ENCODE measurements at regions not wholly inside any gene's neighbourhood (a gene's known extent, or its start where the extent isn't known, plus 50 kb on each side); places are given as distances from the start of the nearest gene placed in this dataset.

DNA sequence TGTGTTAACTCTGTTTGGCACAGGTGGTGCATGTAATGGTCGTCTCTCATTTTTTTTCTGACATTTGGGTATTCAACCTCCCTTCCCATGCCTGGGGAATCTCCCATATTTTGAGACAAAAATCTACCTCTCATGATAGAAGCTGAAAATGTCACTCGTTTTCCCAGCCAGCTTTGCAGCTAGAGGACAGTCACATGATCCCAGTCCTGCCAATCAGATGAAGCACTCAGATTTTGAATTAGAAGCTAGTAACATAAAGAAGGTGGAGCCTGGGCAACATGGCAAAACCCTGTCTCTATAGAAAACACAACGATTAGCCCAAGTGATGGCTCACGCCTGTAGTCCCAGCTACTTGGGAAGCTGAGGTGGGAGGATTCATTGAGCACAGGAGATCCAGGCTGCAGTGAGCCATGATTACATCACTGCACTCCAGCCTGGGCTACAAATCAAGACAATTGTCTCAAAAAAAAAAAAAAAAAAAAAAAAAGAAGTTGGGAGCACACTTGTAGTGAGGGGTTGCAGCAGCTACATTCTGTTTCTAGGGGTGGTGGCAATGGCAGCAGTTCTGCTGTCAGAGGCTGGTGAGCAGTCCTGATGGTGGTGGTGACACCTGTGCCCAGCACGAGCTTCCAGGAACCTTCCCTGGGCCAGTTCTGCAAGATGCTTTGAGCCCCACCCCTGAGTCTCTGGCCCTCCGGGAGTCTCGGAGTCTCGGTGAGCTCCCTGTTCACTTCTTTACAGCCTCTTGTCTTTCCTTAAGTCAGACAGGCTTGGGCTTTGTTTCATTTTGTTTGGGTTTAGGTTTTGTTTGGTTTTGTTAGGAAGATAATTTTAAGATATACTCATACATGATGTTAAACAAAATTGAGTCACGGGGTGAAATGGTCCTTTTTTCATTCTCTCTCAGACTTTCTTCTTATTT, 94.1 kb upstream of the KCNG1 start:
- POLR2A ChIA-PET, result no interaction called here
- Mint-ChIP-seq H3K4me1 (ENCODE audit: low read depth) (peaks cover 2% of the 10 kb centered on the region), H3K9me3 (no peaks in the 10 kb centered on the region), H3K4me3 (no peak overlapping the region), H3K27ac (no peak overlapping the region), H3K27me3 (peaks cover 24% of the 10 kb centered on the region), H3K36me3 (ENCODE audit: low read depth) (no peaks in the 10 kb centered on the region)
- CTCF ChIA-PET, result interaction anchor here (1.5 kb wide), 1 partner anchor 130 kb away, joined by 4 read pairs; no protein-coding TSS in a partner anchor
- ATAC-seq, result no peak
- DNase-seq, result no peak
- intact Hi-C loops (cut with micrococcal nuclease), result no loop called here
- TF ChIP-seq, protein P1, sequence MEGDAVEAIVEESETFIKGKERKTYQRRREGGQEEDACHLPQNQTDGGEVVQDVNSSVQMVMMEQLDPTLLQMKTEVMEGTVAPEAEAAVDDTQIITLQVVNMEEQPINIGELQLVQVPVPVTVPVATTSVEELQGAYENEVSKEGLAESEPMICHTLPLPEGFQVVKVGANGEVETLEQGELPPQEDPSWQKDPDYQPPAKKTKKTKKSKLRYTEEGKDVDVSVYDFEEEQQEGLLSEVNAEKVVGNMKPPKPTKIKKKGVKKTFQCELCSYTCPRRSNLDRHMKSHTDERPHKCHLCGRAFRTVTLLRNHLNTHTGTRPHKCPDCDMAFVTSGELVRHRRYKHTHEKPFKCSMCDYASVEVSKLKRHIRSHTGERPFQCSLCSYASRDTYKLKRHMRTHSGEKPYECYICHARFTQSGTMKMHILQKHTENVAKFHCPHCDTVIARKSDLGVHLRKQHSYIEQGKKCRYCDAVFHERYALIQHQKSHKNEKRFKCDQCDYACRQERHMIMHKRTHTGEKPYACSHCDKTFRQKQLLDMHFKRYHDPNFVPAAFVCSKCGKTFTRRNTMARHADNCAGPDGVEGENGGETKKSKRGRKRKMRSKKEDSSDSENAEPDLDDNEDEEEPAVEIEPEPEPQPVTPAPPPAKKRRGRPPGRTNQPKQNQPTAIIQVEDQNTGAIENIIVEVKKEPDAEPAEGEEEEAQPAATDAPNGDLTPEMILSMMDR (IDR thresholded peaks at IDR 0.05), result no peak

DNA sequence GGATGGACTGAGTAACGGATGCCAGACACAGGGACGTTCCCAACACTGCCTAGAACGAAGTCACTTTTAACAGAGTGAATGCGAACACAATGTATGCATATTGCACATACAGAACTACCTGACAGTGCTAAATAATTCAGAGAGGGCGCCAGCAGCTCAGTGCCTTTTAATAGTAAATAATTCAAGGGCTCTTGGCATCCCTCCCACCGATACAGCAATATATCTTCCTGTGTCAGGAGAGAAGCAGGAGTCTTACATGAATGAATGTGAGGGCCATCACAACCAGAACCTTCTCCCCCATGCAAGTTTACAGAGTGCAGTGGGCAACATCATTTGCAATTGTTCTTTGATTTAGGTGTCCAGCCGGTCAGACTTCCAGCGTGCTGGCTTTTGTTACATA, 88.4 kb upstream of the KCNG1 start:
- POLR2A ChIA-PET, result no interaction called here
- TF ChIP-seq, protein P1 (IDR thresholded peaks at IDR 0.05), result no peak
- Mint-ChIP-seq H3K9me3 (no peaks in the 10 kb centered on the region), H3K4me1 (ENCODE audit: low read depth) (no peaks in the 10 kb centered on the region), H3K27ac (no peak overlapping the region), H3K36me3 (ENCODE audit: low read depth) (no peaks in the 10 kb centered on the region), H3K27me3 (peaks cover 23% of the 10 kb centered on the region), H3K4me3 (no peak overlapping the region)
- ATAC-seq (no peak), DNase-seq (no peak)
- intact Hi-C loops (cut with micrococcal nuclease), result no loop called here
- CTCF ChIA-PET, result no interaction called here

DNA sequence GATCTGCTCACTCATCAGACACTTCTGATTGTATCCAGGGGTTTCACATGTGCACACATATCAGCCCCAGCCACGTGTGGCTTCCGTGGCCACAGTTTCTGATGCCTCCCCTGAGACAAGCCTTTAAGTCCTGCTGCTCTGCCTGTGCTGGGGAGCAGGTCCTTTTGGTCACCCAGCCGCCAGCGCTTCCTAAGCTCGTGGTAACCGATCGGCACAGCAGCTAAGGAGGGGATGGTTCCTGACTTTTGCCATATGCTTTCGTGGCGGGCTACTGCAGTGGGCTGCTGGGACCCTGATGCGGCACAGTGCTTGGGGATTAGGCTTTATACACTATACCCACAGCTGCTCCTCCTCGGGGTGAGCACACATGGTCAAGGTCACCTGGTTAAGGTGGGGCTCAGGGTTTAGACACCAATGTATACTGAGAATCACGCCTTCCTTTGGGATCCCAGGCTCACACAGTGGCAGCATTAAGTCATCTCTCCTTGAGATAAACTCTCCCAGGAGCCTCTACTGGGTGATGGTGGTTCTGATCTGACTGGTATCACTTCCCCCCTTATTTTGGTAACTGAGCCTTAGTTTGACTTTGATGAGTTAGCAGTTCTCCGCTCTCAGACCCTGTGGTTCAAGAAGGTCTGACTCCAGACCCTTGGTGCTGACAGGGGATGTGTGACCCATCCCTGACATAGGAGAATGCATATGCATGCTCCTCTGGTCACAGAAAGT, 85.9 kb upstream of the KCNG1 start:
- TF ChIP-seq, protein P1 (IDR thresholded peaks at IDR 0.05), result no peak
- intact Hi-C loops (cut with micrococcal nuclease), result no loop called here
- Mint-ChIP-seq H3K27ac (no peak overlapping the region), H3K27me3 (peaks cover 18% of the 10 kb centered on the region), H3K4me1 (ENCODE audit: low read depth) (no peaks in the 10 kb centered on the region), H3K9me3 (no peaks in the 10 kb centered on the region), H3K4me3 (no peak overlapping the region), H3K36me3 (ENCODE audit: low read depth) (no peaks in the 10 kb centered on the region)
- no peak for DNase-seq
- ChIA-PET CTCF (no interaction called here), POLR2A (no interaction called here)
- no peak for ATAC-seq

DNA sequence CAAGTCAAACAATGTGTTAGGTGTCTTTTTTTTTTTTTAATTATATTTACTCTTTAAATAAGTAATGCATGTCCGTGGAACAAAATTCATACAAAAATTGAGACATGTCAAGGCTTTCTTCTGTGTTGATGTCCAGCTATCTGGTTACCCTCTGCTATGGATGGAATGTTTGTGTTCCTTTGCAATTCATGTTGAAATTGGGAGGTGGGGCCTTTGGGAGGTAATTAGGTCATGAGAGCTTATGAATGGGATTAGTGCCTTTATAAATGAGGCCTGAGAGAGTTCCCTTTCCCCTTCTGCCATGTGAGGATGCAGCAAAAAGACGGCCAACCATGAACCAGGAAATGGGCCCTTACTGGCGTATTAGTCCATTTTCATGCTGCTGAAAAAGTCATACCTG, 83.1 kb upstream of the KCNG1 start:
- Mint-ChIP-seq H3K27ac (no peak overlapping the region), H3K9me3 (no peaks in the 10 kb centered on the region), H3K36me3 (ENCODE audit: low read depth) (no peaks in the 10 kb centered on the region), H3K4me1 (ENCODE audit: low read depth) (no peaks in the 10 kb centered on the region), H3K4me3 (no peak overlapping the region), H3K27me3 (peaks cover 19% of the 10 kb centered on the region)
- TF ChIP-seq, protein P1 (IDR thresholded peaks at IDR 0.05), result no peak
- ATAC-seq, result no peak
- intact Hi-C loops (cut with micrococcal nuclease), result no loop called here
- CTCF ChIA-PET, result no interaction called here
- DNase-seq, result no peak
- POLR2A ChIA-PET, result no interaction called here

Measured in activated CD8-positive, alpha-beta T cell treated with anti-CD3 and anti-CD28 coated beads for 36 hours (primary cell).